NCI-H2171 treated with DMSO at 0.1 percent for 48 hours (cell line): ENCODE measurements at regions not wholly inside any gene's neighbourhood (a gene's known extent, or its start where the extent isn't known, plus 50 kb on each side); places are given as distances from the start of the nearest gene placed in this dataset.

Source experiments
- DNase-seq: peaks from one replicate; lab custom pipeline; 2025; lab: John Stamatoyannopoulos, UW

GRCh38 chr12:28824193-28824846 lies 324.8 kb upstream of the FAR2 start:
- no peak for DNase-seq

- DNase-seq, result no peak
These were observed 324.2 kb upstream of the FAR2 start for GRCh38 chr12:28824849-28825248.

DNA sequence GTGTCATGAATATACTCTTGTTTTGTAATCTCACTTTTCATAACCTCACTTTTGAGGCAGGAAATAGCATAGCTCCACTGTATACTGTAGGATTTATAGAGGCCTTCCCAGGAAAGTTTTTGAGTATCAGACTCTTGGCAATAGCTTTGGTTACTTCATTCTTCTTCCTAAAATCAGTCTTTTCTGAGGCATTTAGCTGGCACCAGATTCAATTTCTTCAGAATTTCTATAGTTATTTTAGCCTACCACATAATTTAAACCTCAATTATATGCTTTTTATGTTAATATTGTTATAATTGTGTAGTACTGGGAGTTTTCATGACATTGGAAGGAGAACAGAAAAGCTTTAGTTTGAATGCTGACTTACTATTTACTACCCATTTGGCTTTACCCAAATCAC lies 322.3 kb upstream of the FAR2 start:
- DNase-seq, result no peak

- no peak for DNase-seq
These were observed 321.2 kb upstream of the FAR2 start for GRCh38 chr12:28827861-28828260.

DNA sequence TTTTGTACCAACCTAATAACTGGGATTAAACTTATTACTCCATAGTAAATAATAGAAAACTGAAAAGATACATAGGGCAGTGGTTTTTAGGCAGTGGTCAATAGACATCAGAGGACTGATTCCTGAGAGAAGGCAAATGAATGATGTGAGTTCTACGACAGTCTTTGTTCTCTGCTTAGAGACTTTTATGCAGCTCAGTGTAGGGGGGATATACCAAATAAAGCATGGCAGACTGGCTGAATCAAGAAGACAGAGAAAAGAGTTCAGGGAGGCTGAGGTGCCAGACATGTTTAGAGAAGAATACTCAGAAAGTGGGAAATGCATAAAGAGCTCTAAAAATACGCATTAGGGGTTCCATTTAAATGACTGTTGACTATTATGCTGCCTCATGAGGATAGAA lies 320.8 kb upstream of the FAR2 start:
- DNase-seq, result no peak

- DNase-seq, result peak; percentile 70
These were observed 318.6 kb upstream of the FAR2 start for GRCh38 chr12:28830491-28830890.

DNA sequence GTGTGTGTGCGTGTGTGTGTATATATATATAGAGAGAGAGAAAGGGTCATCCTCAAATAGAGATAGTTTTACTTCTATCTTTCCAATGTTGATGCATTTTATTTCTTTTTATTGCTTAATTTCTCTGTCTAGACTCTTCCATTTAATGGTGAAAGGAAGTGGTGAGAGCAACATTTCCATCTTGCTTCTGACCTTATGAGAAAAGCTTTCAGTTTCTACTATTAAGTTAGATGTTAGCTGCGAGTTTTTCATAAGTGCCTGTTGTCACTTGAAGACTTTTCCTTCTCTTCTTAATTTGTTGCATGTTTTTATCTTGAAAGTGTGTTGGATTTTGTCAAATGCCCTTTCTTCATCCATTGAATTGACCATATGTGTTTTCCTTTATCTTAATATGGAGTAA lies 304.4 kb upstream of the FAR2 start:
- no peak for DNase-seq

GRCh38 chr12:28851781-28852180 lies 297.3 kb upstream of the FAR2 start:
- no peak for DNase-seq

- no peak for DNase-seq
These were observed 293.2 kb upstream of the FAR2 start for GRCh38 chr12:28855761-28856310.

DNA sequence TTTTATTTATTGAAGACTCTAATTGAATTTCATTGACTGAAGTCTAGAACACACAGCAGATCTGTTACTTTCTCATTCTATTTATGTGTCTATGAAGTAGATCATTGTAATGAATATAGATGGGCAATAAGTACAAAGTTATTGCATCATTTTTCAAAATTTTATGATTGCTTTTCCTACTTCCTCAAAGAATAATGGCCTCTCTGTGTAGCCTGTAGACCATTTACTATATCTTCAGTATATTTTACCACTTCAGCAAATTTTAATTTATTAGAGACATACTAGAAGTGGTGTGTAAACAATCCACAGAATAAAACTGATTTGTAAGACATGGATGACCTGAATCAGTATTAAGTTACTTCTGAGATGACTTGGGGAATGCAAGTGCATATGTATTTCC lies 291.7 kb upstream of the FAR2 start:
- DNase-seq, result no peak

GRCh38 chr12:28859551-28859950 lies 289.5 kb upstream of the FAR2 start:
- no peak for DNase-seq

DNA sequence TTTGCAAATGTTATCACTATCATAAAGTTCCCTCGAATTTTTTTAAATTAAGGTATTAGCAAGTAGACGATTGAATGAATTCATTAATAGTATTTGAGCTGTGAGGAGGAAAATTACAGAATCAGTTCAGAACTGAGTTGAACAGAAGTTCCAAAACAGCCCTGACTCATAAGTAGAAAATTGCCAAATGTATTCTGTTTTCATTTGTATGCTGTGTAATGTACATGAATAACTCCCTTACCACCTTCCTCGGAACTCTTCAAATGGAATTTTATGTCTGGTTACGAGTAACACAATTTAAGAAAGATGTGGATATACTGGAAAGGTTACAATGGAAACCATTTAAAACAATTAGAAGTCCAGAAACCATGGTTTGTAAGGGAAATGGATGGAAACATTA lies 283.3 kb upstream of the FAR2 start:
- DNase-seq, result no peak

GRCh38 chr12:28866296-28866695 lies 282.8 kb upstream of the FAR2 start:
- DNase-seq, result no peak

GRCh38 chr12:28866715-28867503 lies 282.2 kb upstream of the FAR2 start:
- DNase-seq, result no peak

- DNase-seq, result no peak
These were observed 280.7 kb upstream of the FAR2 start for GRCh38 chr12:28868414-28868813.

DNA sequence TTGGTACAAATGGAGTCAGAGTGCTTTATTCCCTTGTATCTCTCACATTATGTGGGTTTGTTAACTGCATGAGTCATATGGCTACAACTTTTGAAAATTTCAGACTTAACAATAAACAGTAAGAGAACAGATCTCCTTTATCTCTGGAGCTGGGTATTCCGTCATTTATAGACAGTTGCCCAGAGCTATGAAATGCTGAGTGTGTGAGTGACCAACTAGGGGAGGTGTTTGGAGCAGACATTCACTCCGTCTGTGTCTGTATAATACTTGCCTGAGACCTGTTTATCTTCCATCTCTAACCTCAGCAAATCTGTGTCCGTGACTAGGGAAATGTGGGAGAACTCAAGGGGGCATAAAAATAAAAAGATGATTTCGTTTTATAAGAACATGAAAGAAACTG lies 279.9 kb upstream of the FAR2 start:
- DNase-seq, result no peak

GRCh38 chr12:28870839-28871440 lies 278.1 kb upstream of the FAR2 start:
- no peak for DNase-seq

- DNase-seq, result peak; percentile 79
These were observed 276.3 kb upstream of the FAR2 start for GRCh38 chr12:28872654-28873268.

GRCh38 chr12:28874758-28875157 lies 274.3 kb upstream of the FAR2 start:
- DNase-seq, result no peak

GRCh38 chr12:28876196-28876798 lies 272.8 kb upstream of the FAR2 start:
- no peak for DNase-seq

DNA sequence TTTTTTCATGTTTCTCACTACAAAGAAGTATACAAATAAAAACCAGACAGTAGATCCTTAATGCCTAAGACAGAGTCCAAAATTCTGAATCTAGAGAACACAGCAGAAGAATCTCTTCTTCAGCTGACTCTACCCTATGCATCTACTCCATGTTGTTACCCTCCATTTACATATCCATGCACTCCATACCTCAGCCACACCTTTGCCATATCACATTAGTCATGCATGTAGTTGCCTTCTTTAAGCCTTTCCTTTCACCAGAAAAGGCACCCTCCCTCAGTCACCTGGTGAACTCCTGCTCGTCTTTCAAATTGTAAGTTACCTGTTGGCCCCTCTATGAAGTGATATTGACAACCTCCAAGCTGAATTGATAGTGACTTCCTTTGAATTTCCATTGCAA lies 271.2 kb upstream of the FAR2 start:
- no peak for DNase-seq

GRCh38 chr12:28878629-28879028 lies 270.4 kb upstream of the FAR2 start:
- peak; percentile 78 for DNase-seq
